H9 (cell line): ENCODE measurements at regions not wholly inside any gene's neighbourhood (a gene's known extent, or its start where the extent isn't known, plus 50 kb on each side); places are given as distances from the start of the nearest gene placed in this dataset.

Experiments
- DNase-seq: peaks from one replicate; pipeline ENCODE4 v3.0.0-alpha.2; 2017
- H2AFZ ChIP-seq: one replicate; pipeline ENCODE4 v1.6.1; 2013; ENCODE audit warnings: mild to moderate bottlenecking, low read length, control low read depth, moderate library complexity
- H2AK5ac ChIP-seq: 2 replicates; pipeline ENCODE4 v1.6.1; 2013; ENCODE audit warnings: low read length, control low read depth, mixed read lengths; ENCODE audit not compliant: insufficient read length
- H2BK120ac ChIP-seq: one replicate; pipeline ENCODE4 v1.6.1; 2013; ENCODE audit warnings: low read depth, mild to moderate bottlenecking, low read length, control low read depth, inconsistent platforms; ENCODE audit not compliant: poor library complexity, severe bottlenecking
- H2BK12ac ChIP-seq: 2 replicates; pipeline ENCODE4 v1.6.1; 2013; ENCODE audit warnings: low read length, control low read depth, mixed read lengths, low read depth; ENCODE audit not compliant: insufficient read length
- H2BK15ac ChIP-seq: 2 replicates; pipeline ENCODE4 v1.6.1; 2013; ENCODE audit warnings: low read depth, low read length, control low read depth
- H2BK20ac ChIP-seq: one replicate; pipeline ENCODE4 v1.6.1; 2013; ENCODE audit warnings: low read depth, mild to moderate bottlenecking, low read length, control low read depth, inconsistent platforms; ENCODE audit not compliant: poor library complexity, severe bottlenecking
- H2BK5ac ChIP-seq: 2 replicates; pipeline ENCODE4 v1.6.1; 2013; ENCODE audit warnings: low read length, control low read depth, mixed read lengths; ENCODE audit not compliant: insufficient read length
- H3K14ac ChIP-seq: 2 replicates; pipeline ENCODE4 v1.6.1; 2013; ENCODE audit warnings: low read length, control low read depth; ENCODE audit not compliant: insufficient read depth
- H3K18ac ChIP-seq: 2 replicates; pipeline ENCODE4 v1.6.1; 2013; ENCODE audit warnings: low read depth, mild to moderate bottlenecking, mixed read lengths, low read length, control low read depth; ENCODE audit not compliant: insufficient read length
- H3K23ac ChIP-seq: 2 replicates; pipeline ENCODE4 v1.6.1; 2013; ENCODE audit warnings: low read length, control low read depth, mixed read lengths, low read depth; ENCODE audit not compliant: insufficient read length
- H3K23me2 ChIP-seq: 2 replicates; pipeline ENCODE4 v1.6.1; 2013; ENCODE audit warnings: low read depth, mild to moderate bottlenecking, mixed read lengths, low read length, control low read depth; ENCODE audit not compliant: insufficient read length, poor library complexity, severe bottlenecking
- H3K27ac ChIP-seq: 2 replicates; pipeline ENCODE4 v1.5.1; 2013; ENCODE audit warnings: low read length, control low read depth, mixed read lengths, low read depth; ENCODE audit not compliant: insufficient read length
- H3K27me3 ChIP-seq: 2 replicates; pipeline ENCODE4 v1.6.1; 2013; ENCODE audit warnings: low read length, control low read depth, inconsistent platforms; ENCODE audit not compliant: insufficient read depth
- H3K4ac ChIP-seq: 2 replicates; pipeline ENCODE4 v1.6.1; 2013; ENCODE audit warnings: low read depth, mild to moderate bottlenecking, control low read depth, inconsistent platforms, low read length, moderate library complexity
- H3K4me1 ChIP-seq: 2 replicates; pipeline ENCODE4 v1.6.1; 2013; ENCODE audit warnings: low read length, control low read depth, inconsistent platforms; ENCODE audit not compliant: insufficient read depth
- H3K4me2 ChIP-seq: 2 replicates; pipeline ENCODE4 v1.6.1; 2013; ENCODE audit warnings: low read length, control low read depth, mixed read lengths; ENCODE audit not compliant: insufficient read length, insufficient read depth
- H3K56ac ChIP-seq: 2 replicates; pipeline ENCODE4 v1.6.1; 2013; ENCODE audit warnings: low read depth, mild to moderate bottlenecking, mixed read lengths, low read length, control low read depth; ENCODE audit not compliant: insufficient read length
- H3K79me1 ChIP-seq: 2 replicates; pipeline ENCODE4 v1.6.1; 2013; ENCODE audit warnings: low read depth, mild to moderate bottlenecking, moderate library complexity, low read length, control low read depth, inconsistent platforms; ENCODE audit not compliant: insufficient read depth, poor library complexity, severe bottlenecking
- H3K79me2 ChIP-seq: 2 replicates; pipeline ENCODE4 v1.6.1; 2013; ENCODE audit warnings: low read length, control low read depth, inconsistent platforms; ENCODE audit not compliant: insufficient read depth
- H3K9ac ChIP-seq: 2 replicates; pipeline ENCODE4 v1.6.1; 2013; ENCODE audit warnings: low read length, control low read depth, mixed read lengths; ENCODE audit not compliant: insufficient read length; ENCODE audit errors: extremely low read depth
- H3K9me3 ChIP-seq: one replicate; pipeline ENCODE4 v1.6.1; 2013; ENCODE audit warnings: low read depth, low read length, inconsistent platforms; ENCODE audit not compliant: control insufficient read depth
- H3T11ph ChIP-seq: one replicate; pipeline ENCODE4 v1.6.1; 2013; ENCODE audit warnings: mild to moderate bottlenecking, low read length, control low read depth, inconsistent platforms
- H4K20me1 ChIP-seq: one replicate; pipeline ENCODE4 v1.6.1; 2013; ENCODE audit not compliant: control insufficient read depth, insufficient read length, insufficient read depth
- H4K5ac ChIP-seq: 2 replicates; pipeline ENCODE4 v1.6.1; 2013; ENCODE audit warnings: low read depth, mild to moderate bottlenecking, mixed read lengths, low read length, control low read depth; ENCODE audit not compliant: insufficient read length
- H4K8ac ChIP-seq: replicated peaks from 2 replicates; pipeline ENCODE4 v1.6.1; 2013; ENCODE audit warnings: low read length, control low read depth, mixed read lengths, low read depth; ENCODE audit not compliant: insufficient read length
- H4K91ac ChIP-seq: 2 replicates; pipeline ENCODE4 v1.6.1; 2013; ENCODE audit warnings: low read depth, mild to moderate bottlenecking, moderate library complexity, mixed read lengths, low read length, control low read depth; ENCODE audit not compliant: insufficient read length
- H3K27ac Mint-ChIP-seq, 3 experiments: 2 replicates in 2 of 3; 3 replicates in 1 of 3; pipeline ENCODE4 v1.8.0; 2020 to 2021; ENCODE audit warnings: mixed read lengths in 3 of 3, mild to moderate bottlenecking in 1 of 3, moderate library complexity in 1 of 3
- H3K27me3 Mint-ChIP-seq: 2 replicates; pipeline ENCODE4 v1.8.0; 2021; ENCODE audit warnings: low read depth, mild to moderate bottlenecking, moderate library complexity, mixed read lengths
- H3K36me3 Mint-ChIP-seq, 3 experiments: 2 replicates in 2 of 3; 3 replicates in 1 of 3; pipeline ENCODE4 v1.8.0; 2020 to 2021; ENCODE audit warnings: low read depth in 3 of 3, mixed read lengths in 3 of 3; ENCODE audit not compliant: insufficient read depth in 1 of 3
- H3K4me1 Mint-ChIP-seq, 2 experiments: 2 replicates each; pipeline ENCODE4 v1.8.0; 2020; ENCODE audit warnings: mixed read lengths in 2 of 2
- H3K4me3 Mint-ChIP-seq, 2 experiments: 2 replicates in 1 of 2; 3 replicates in 1 of 2; pipeline ENCODE4 v1.8.0; 2020 to 2021; ENCODE audit warnings: mild to moderate bottlenecking in 2 of 2, mixed read lengths in 2 of 2, moderate library complexity in 1 of 2
- H3K9me3 Mint-ChIP-seq, 2 experiments: 2 replicates in 1 of 2; 3 replicates in 1 of 2; pipeline ENCODE4 v1.8.0; 2020; ENCODE audit warnings: mild to moderate bottlenecking in 2 of 2, mixed read lengths in 2 of 2, moderate library complexity in 1 of 2
- WGBS: extraction: QIAGEN DNeasy Blood & Tissue Kit; methylation state at CpG from one replicate; pipeline ENCODE4 v1.1.7; 2013; ENCODE audit warnings: missing lambda C conversion rate, low lambda C conversion rate, mixed read lengths; ENCODE audit not compliant: insufficient read length; ENCODE audit errors: extremely low coverage; 5-methylcytosine and 5-hydroxymethylcytosine counted together
- TF ChIP-seq, protein P1 (sequence below): fragments of 200-600 bp; sonication (generic); conservative IDR thresholded peaks from 3 replicates; pipeline ENCODE4 v1.8.0; 2021; ENCODE audit warnings: antibody characterized with exemption, mild to moderate bottlenecking

- no peak overlapping the region for H3K9ac ChIP-seq
- H4K8ac ChIP-seq = no peak overlapping the region
- no peaks in the 10 kb centered on the region for H3K36me3 Mint-ChIP-seq
- no peak overlapping the region for H3K4ac ChIP-seq
- no peaks in the 10 kb centered on the region for H3K9me3 Mint-ChIP-seq
- H3K56ac ChIP-seq = no peak overlapping the region
- no peak overlapping the region for H3K23ac ChIP-seq
- H3K23me2 ChIP-seq = no peaks in the 10 kb centered on the region
- H3K79me1 ChIP-seq = no peaks in the 10 kb centered on the region
- no peak overlapping the region for H3K4me2 ChIP-seq
- H4K91ac ChIP-seq = no peak overlapping the region
- TF ChIP-seq, protein P1, sequence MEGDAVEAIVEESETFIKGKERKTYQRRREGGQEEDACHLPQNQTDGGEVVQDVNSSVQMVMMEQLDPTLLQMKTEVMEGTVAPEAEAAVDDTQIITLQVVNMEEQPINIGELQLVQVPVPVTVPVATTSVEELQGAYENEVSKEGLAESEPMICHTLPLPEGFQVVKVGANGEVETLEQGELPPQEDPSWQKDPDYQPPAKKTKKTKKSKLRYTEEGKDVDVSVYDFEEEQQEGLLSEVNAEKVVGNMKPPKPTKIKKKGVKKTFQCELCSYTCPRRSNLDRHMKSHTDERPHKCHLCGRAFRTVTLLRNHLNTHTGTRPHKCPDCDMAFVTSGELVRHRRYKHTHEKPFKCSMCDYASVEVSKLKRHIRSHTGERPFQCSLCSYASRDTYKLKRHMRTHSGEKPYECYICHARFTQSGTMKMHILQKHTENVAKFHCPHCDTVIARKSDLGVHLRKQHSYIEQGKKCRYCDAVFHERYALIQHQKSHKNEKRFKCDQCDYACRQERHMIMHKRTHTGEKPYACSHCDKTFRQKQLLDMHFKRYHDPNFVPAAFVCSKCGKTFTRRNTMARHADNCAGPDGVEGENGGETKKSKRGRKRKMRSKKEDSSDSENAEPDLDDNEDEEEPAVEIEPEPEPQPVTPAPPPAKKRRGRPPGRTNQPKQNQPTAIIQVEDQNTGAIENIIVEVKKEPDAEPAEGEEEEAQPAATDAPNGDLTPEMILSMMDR = no peak
- no peak overlapping the region for H2AK5ac ChIP-seq
- H2BK5ac ChIP-seq = no peak overlapping the region
- no peaks in the 10 kb centered on the region; the same call in none of the 2 replicates for H3K27me3 Mint-ChIP-seq
- H3T11ph ChIP-seq = no peak overlapping the region
- no CpG with 5 or more reads among the region's 4 CpGs for WGBS
- H4K20me1 ChIP-seq = no peaks in the 10 kb centered on the region
- H3K4me1 ChIP-seq = no peaks in the 10 kb centered on the region
- no peak overlapping the region for H2BK12ac ChIP-seq
- peaks cover 7% of the 10 kb centered on the region in 2 experiments for H3K4me1 Mint-ChIP-seq
- no peaks in the 10 kb centered on the region for H3K9me3 ChIP-seq
- H2BK20ac ChIP-seq = no peak overlapping the region
- H2BK120ac ChIP-seq = no peak overlapping the region
- no peaks in the 10 kb centered on the region for H3K27me3 ChIP-seq
- H3K18ac ChIP-seq = no peak overlapping the region
- H3K27ac Mint-ChIP-seq = no peak overlapping the region; a peak in 1 of 7 replicates
- H2AFZ ChIP-seq = no peak overlapping the region
- H2BK15ac ChIP-seq = no peak overlapping the region
- H3K14ac ChIP-seq = no peak overlapping the region
- H3K27ac ChIP-seq = no peak overlapping the region
- no peak overlapping the region for H3K4me3 Mint-ChIP-seq
- no peak for DNase-seq
- H4K5ac ChIP-seq = no peak overlapping the region
- H3K79me2 ChIP-seq = no peaks in the 10 kb centered on the region
These were observed 119.8 kb downstream of the GADD45G start for GRCh38 chr9:89724659-89725058.
